ENCODE measurements at regions not wholly inside any gene's neighbourhood (a gene's known extent, or its start where the extent isn't known, plus 50 kb on each side); places are given as distances from the start of the nearest gene placed in this dataset.

- TF ChIP-seq, protein P1, sequence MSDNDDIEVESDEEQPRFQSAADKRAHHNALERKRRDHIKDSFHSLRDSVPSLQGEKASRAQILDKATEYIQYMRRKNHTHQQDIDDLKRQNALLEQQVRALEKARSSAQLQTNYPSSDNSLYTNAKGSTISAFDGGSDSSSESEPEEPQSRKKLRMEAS (IDR thresholded peaks at IDR 0.05) = no peak
- TF ChIP-seq EZH2 (IDR thresholded peaks at IDR 0.05; ENCODE audit: low read depth, low read length, severe bottlenecking) (no peak), EP300 (IDR thresholded peaks at IDR 0.05; ENCODE audit: borderline replicate concordance in 1 of 2, low read depth in 2 of 2, low read length in 2 of 2) (no peak), CTCF (IDR thresholded peaks at IDR 0.05; ENCODE audit: control extremely low read depth in 1 of 3, insufficient read depth in 1 of 3, low read depth in 1 of 3, low read length in 3 of 3) (no peak), ATF3 (IDR thresholded peaks at IDR 0.05; ENCODE audit: insufficient read depth, low read depth, low read length) (no peak), POLR2A (IDR thresholded peaks at IDR 0.05; ENCODE audit: control extremely low read depth in 1 of 2, low read depth in 2 of 2, low read length in 2 of 2) (no peak)
These were observed 66.7 kb upstream of the ADGRL1 start for GRCh38 chr19:14272623-14273022.

Measured in H1 (cell line).